ENCODE measurements at regions not wholly inside any gene's neighbourhood (a gene's known extent, or its start where the extent isn't known, plus 50 kb on each side); places are given as distances from the start of the nearest gene placed in this dataset.

DNA sequence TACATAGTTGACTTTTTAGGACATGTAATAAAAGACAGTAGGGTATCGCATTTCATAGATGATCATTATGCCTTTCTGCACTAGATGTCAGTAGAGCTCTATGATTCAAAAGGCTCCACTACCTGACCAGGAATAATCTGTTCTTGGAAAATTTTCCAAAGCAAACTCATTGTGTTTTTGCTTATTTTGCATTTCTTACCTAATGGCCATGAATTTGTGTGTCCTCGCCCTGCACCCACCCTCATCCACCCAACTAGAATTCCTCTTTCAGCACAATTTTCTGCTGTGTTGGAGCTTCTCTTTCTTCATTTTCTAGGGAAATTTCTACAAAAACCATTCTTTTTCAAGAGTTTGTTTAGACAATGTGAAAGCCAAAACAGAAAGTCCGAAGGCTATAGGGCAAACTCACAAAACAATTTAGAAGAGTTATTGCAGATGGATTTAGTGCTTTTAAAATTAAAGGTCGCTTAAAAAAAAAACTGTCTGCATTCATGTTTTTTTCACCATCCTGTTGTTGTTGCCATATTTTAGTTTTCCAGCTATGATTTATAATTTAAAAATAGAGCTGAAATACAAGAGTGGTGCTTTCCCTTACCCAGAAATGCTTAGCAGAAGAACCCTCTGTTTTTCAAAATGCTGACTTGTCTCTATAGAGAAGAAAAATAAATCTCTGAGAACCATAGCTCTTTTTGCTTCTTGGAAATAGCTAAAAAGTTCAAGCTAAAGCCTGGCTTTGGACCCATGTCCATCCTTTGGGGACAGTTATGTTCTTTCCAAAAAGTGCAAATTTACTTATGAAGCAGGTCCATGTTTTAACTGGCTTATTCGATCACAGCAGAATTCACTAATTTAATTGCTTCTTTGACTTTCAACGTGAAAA, 183.7 kb downstream of the SPATA18 start:
- no peak for DNase-seq

DNA sequence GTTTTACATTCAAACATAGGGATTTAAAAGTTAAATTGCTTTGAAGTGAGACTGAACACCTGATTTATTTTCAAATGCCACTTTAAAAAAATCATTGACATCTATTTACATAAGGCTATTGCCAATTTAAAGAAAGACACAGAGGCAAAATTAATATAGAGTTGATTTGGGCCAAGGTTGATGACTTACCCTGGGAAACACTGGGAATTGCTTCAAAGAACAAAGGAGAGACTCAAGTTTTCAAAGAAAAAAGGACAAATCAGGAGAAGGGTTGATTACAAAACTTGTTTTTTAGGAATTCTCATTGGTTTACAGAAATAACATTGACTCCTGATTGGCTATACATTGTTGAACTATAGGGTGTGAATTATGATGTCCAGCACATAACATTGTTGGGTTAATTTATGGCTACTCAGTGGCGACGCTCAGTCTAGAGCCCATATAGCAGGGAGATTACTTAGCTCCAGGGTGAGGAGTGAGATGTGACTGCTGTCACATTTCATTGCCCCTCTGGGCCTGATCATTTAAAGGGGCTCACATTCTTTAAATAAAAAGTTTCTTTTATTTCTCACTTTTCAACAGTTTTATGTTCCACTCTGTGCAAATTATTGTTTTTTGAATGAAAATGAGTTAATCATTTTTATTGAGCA, 184.6 kb downstream of the SPATA18 start:
- DNase-seq, result no peak

DNA sequence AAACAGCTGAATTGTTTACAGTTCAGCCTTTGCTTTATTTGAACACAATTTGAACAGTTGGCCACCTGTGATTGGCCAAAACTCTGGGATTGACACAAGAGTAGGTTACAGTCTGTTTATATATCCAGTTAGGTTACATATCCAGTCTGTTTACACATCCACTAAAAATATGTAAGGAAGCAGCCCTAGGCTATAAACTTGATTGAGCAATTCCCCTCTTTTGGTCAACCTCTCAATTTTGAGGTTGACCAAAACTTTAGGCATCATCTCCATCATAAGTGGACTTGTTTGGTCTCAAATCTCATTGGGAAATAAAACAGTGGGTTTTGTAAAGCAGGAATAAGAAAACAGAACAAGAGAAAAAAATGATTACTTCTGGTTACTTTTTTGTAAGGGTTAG, 190.8 kb downstream of the SPATA18 start:
- DNase-seq, result no peak

DNA sequence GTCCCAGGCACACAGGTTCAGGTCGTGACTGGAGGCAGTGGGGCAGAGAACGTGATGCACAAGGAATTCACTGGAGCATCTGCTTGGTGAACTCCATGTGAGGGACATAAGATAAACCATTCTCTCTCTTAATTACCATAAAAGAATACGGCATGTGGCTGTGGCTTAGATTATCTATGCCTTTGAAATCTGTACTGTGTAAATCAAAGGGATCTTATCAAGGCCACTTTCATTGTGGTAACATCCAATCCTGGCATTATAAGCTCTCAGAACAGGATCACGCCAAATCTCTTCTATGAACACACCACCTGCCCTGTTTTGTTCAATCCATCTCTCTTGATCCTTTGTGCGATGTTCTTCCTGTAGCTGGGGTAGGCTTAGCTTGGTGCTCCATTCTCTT, 192.3 kb downstream of the SPATA18 start:
- DNase-seq, result no peak

DNA sequence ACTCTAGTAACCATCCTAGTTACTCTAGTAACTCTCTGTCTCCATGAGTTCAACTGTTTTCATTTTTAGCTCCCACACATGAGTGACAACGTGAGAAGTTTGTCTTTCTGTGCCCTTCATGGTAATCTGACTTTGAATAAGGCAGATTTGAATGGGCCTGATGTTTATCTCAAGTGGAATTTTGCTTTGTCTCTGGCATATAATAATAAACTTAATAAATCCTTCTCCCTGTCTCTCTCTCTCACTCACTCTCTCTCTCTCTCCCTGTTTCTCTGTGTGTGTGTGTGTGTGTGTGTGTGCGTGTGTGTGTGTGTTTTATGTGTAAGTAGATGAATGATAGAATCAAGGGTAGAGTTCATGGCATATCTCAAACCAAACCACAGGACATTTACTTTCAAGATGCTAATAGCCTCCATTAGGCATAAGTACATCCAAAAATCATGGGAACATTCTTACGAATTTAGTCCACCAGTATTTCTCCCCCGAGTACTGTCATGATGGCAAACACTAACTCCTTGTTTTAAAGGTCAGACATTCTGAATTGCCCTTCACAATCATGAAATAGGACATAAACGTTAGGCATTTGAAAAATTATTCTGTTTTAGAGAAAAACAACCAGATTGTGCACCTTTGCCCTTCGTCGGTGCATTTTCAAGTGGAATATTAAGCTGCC, 193.1 kb downstream of the SPATA18 start:
- no peak for DNase-seq

DNA sequence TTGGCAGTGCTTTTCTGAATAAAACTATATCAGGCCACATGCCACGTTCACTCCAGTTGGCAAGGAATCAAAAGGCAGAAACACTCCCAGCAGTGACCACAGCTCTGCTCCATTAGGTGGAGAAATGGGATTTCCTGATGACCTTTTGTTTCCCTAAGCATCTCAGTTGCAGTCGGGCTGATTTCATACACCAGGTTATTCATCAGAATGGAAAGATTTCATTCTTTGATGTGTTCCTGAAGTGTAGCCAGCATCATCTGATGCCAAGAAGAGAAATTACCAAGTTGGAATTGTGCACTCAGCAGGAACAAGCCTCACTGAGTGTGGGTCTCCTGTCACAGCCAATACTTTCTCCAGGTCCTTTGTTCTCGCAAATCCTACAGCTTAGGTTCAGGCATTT, 193.7 kb downstream of the SPATA18 start:
- DNase-seq, result no peak

DNA sequence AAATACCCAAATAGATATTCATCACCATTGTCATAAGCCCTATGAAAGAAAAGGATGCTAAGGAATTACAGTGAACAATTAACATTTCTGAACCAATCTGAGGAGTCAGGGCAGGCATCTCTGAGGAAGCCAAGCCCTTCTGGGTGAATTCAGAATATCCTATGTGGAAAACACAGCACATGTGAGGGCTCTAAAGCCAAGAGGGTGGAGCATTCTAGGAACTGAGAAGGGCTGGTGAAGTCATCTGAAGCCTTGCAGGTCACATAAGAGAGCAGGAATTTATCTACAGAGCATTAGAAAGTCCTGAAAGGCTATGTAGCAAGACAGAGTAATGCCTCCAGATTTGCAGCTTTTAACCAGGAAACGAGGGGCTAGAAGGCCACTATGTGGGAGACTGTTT, 195.7 kb downstream of the SPATA18 start:
- no peak for DNase-seq

DNA sequence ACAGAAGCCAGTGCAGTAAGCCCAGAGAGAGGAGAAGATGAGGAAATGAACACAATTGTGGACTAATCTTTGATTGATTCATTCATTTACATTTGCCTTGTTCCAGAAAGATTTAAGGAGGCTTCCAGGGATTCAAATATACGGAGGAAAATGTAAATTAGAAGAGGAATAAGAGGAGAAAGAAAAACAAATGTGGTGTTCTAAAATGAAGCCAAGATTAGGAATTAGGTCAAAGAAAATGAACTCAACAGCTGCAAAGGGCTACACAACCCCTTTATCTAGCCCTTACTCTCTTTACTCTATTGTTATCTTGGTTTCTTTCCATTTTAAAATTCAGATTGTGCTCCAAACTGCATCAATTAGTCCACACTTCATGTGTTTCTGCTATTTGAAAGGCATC, 196.8 kb downstream of the SPATA18 start:
- no peak for DNase-seq

DNA sequence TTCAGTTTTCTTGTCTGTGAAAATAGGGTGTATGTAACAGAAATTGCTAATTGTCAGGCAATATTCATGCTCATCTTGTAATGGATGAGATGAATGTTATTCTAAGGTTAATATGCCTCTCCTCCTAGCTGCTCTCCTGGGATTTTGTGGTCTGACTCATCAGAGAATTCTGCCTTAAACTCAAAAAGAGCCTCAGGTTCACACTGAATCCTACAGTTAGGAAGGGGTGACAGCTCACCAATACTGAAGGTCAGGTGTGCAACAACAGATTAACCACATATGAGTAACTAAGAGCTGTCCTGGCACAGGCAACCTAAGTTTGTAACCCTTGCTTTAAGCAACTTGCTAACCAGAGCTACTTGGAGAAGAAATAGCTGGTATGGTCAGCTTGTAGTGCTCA, 197.7 kb downstream of the SPATA18 start:
- no peak for DNase-seq

DNA sequence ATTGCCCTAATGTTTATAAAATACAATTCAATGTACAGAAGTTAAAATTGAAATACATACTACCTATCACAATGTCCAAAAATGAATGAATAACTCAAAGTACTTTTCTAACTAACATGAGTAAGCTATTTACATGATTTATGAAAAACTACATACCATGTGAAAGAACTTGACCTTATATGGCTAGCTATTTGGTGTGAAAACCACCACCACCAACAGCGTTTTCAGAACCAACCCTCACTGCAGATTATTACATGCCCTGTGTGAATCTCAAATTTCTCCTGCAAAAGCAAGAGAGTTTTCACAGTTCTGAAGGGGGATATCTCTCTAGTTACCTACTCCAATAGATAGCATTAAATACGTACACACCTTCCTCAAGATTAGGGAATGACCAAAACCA, 198.5 kb downstream of the SPATA18 start:
- no peak for DNase-seq

DNA sequence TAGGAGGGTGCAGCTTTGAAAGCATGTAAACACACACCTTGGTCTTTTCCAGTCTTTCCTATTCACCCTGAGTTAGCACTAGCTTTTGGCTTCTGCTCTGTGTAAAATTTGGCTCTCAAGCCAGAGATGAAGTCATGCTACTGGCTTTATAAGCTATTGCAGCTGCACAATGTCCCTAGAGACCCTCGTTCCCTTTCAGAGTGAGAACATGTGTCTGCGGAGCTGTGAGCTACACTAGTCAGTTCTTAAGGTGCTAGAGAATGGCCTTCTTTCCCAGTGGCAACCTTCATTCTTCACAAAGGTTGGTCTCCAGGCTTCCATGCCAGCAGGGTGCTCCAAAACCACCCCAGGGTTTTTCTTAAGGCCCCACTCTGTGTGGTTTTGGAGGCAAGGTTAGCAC, 199.1 kb downstream of the SPATA18 start:
- no peak for DNase-seq

DNA sequence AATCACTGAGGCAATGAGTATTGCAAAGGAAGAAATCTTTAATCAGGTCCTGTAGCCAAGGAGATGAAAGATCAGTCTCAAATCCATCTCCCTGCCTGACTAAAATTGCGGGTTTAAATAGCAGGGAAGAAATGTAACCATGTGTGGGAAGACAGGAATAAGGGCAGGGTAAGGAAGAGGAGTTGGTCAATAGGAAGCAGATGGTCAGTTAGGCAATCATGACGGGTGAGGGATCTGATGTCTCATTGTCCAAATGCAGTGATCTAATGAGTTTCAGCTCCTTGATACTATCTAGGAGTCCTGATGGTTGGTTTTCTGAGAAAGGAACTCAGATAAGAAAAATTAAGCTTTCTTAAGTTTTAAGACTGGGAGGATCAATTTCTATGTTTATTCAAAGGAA, 200.8 kb downstream of the SPATA18 start:
- DNase-seq, result no peak

DNA sequence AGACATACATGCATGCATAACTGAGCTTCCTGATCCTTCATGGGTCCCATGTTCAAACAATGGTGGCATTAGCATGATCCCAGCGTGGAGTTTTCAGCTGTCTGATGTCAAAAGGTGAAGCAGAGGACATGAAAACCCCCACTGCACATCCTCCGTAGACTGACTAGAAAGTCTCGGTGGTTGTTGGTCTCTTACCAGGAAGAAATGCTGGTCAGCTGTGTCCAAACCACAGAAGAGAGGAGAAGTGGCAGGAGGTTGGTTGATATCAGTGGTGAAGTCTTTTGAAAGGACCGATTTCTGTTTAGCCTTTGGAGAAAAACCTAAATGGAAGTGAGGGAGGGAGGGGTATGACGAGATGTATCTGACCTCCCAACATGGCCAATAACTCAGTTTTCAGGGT, 201.9 kb downstream of the SPATA18 start:
- no peak for DNase-seq

DNA sequence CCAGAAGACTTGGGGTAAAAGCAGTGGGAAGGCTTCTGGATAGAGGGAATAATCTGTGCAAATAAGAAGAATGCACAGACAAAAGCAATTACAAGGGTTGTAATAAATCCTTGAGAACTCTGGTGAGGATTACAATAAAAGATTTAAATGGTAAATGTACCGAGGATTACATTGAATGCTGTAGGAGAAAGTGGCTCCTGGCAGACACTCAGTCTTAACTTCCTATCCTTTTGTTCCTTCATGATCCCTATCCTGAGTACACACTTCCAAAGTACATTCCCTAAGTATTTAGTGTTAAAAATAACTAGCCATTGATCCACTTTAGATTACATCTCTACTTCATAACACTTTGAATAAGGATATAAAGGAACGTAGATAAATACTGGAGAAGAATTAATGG, 205.4 kb downstream of the SPATA18 start:
- no peak for DNase-seq

DNA sequence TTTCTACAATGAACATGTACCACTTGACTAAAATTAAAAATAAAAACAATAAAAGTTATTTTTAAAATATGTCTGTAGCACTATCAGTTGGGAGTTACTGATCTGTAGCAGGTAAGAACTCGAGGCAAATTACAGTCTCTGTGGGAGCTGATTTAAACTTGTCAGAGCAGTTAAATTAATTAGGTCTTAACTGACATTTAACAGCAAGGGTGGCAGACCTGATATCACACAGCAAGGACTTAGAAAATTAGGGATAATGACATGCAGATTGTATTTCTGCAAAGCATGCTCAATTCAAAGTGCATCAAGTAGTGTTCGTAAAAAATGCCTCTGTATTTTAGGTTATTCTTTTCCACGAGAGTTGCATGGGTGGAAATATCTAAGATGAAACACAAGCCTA, 208.9 kb downstream of the SPATA18 start:
- no peak for DNase-seq

DNA sequence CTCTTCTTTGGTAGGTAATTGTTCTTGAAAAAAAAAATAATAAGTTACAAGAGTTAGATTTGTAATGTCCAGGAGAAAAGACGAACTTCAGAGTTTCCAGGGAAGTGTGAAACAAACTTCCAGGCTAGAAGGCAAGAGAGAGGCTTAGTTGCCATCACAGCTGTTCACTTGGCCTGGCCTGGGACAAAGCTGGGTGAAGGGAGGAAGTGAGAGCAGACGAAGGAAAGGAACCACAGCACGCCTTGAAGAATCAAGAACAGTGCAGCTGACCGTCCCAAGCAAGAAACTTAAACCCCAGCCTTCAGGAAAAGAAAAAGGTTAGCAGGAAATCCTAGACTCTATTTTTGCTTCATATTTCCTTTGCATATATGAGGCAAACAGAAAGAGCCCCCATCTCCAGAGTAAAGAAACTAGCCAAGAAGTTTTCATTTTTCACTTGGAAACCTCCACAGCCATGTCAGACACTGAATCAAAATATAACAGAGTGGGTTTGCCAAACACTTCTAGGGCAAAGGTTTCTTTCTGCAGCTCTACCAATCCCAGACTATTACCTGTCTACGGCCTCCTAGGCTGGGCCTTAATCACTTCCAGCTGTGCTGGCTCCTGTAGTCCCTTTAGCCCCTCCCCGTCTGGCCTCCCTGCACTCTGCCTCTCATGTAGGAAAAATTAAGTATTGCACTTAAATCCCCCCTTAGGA, 209.6 kb downstream of the SPATA18 start:
- DNase-seq, result no peak

DNA sequence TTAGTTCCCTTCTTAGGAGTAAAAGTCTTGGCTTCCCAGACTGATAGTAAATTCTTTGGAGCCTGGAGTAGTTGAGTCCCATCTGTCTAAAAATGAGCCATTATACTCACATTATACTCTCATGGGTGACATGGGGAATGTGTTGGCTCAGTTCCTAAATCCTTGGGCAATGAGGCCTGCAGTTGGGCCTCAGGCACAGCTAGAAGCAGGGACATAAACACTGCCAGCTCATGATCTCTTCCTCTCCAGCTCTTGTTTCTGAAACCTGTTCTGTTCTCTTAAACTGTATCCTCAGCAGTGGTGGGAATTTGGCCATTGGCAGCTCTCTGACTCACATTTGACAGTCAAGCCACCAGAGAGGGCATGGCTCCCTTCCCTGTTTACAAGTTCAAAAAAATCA, 212.5 kb downstream of the SPATA18 start:
- no peak for DNase-seq

DNA sequence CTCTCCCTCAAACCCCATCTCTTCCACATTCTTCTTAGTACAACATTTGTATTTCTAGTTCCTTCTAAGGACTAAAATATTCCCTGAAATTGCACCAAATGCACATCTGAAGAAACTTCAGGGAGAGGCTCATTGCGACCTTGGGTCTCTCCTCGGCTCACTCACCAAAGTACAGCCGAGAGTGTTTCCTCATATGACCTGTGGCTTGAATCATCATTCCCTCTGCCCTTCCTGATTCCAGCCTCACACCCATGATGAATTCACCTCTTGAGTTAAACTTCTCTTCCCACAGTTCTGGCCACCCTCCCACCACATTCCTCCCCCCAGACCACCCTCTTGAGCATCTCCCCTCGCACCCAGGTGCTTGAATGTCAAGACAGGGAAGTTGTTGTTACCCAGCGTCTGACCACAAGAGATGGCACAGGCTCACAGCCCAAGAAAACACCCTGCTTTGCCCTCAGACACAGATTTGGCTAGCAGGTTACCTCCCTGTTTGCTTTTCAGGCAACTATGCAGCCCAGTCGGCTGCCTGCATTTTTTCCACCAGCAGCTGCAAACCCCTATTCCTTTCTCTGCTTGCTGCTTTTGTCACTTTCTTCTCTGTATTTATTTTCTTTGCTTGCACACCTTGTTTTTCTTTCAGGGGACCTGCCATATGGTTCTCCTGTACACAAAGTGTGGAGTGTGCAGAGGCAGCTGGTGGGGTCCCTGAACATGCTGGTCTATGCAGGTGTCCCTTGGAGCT, 214.8 kb downstream of the SPATA18 start:
- DNase-seq, result no peak

DNA sequence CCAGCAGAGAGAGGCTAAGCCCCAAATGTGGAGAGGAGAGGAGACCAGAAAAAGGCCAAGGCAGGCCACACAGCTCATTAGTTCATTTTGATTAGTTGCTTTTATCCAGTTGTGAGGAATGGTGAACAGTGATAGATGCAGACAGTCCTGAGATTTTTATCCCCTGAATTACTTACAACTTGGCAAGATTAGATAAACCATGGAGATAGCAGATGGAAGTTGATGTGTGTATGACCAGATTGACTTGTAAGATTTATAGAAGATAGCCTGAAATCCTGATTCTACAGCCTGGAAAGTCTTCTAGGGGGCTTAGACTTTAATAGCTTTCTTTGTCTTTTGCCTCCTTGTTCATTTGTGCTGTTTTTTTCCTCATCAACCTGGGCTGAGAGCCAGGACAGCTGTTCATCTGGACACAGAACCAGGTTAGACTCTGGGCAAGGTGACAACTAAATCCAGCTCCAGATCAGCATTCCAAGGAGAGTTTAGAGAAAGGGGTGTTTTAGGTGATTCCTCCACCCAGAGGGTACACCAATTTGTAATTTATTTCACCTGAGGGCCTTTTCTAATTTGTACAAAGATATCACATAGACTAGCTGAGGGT, 215.5 kb downstream of the SPATA18 start:
- no peak for DNase-seq

DNA sequence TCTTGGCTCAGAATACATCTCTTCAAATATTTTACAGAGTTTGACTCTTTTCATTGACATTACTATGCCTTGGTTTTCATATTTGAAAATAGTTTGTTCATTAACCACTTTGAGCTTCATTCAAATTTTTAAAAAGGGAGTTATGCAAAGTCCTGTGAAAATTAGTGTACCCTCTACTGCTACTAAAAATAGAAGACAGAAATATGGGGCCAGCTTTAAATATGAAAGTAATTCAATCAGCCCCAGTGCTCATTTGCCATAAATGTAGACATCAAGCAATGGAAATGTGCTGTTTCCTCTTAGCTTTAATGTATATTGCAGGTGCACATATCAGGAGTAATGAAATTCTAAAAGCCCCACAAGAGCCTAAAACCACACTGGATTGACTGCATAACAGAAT, 218.7 kb downstream of the SPATA18 start:
- no peak for DNase-seq

DNA sequence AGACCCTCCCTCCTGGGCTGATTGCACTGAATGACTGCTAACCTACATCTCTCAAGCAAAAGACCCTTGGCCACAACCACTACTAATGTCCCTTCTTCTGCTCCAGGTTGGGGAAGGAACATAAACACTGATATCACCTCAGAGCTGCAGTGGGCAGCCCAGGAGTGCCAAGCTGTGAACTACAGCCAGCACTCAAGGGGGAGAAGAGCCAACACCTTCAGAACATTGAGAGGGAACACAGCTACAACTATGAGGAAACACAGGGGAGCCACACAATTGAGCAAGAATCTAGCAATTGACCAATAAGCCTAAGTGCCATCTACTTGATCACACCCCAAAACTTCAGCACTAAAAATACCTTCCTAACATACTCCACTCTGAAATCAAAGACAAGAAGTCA, 222.8 kb downstream of the SPATA18 start:
- no peak for DNase-seq

DNA sequence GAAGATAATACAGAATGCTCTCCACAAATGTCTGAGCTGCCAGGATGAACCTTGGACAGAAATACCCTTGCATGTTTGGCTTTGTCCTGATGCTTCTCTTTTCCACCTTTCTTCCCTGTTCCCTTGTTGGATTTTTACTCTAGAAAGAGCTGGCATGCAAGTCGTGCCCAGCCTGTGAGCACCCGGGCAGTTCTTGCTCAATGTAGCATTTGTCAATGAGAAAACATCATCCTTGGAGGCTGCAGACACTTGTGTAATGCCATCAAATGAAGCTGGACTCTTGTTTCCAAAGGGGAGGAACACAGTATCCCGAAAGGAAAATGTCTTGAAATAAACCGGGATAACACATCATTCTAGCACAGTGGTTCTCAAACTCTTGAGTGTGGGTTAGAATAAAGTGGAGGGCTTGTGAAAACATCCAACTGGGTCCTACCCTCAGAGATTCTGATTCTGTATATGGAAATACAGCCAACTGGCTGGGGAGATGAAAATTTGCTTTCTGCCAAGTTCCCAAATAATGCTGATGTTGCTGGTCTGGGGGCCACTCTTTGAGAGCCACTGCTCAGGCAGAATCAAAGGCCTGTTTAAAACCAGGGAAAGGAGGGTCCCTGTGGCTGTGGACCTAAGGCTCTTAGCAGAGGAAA, 237.2 kb downstream of the SPATA18 start:
- no peak for DNase-seq

All from inflammatory macrophage treated with lipopolysaccharide for 4 hours (primary cell).